ENCODE measurements at regions not wholly inside any gene's neighbourhood (a gene's known extent, or its start where the extent isn't known, plus 50 kb on each side); places are given as distances from the start of the nearest gene placed in this dataset.

- Mint-ChIP-seq H3K4me3 (ENCODE audit: unreplicated experiment) (no peak overlapping the region), H3K4me1 (ENCODE audit: unreplicated experiment) (no peaks in the 10 kb centered on the region), H3K27ac (ENCODE audit: unreplicated experiment) (no peak overlapping the region), H3K27me3 (ENCODE audit: unreplicated experiment) (peaks cover 8% of the 10 kb centered on the region), H3K36me3 (ENCODE audit: unreplicated experiment) (no peaks in the 10 kb centered on the region), H3K9me3 (ENCODE audit: unreplicated experiment) (no peaks in the 10 kb centered on the region)
- no peak for TF ChIP-seq CTCF (IDR thresholded peaks at IDR 0.05)
- no peak for DNase-seq (ENCODE audit: extremely low spot score, unreplicated experiment)
These were observed 291.7 kb downstream of the USP46 start for GRCh38 chr4:52367282-52367830.

- H3K36me3 Mint-ChIP-seq (ENCODE audit: unreplicated experiment) = no peaks in the 10 kb centered on the region
These were observed 290.2 kb downstream of the USP46 start for GRCh38 chr4:52368895-52369294.

GRCh38 chr4:52369649-52370048, 289.5 kb downstream of the USP46 start:
- H3K36me3 Mint-ChIP-seq (ENCODE audit: unreplicated experiment) = no peaks in the 10 kb centered on the region
- H3K27me3 Mint-ChIP-seq (ENCODE audit: unreplicated experiment) = peaks cover 25% of the 10 kb centered on the region
- H3K4me1 Mint-ChIP-seq (ENCODE audit: unreplicated experiment) = no peaks in the 10 kb centered on the region
- DNase-seq (ENCODE audit: extremely low spot score, unreplicated experiment) = no peak
- TF ChIP-seq CTCF (IDR thresholded peaks at IDR 0.05) = no peak
- no peak overlapping the region for H3K4me3 Mint-ChIP-seq (ENCODE audit: unreplicated experiment)
- no peaks in the 10 kb centered on the region for H3K9me3 Mint-ChIP-seq (ENCODE audit: unreplicated experiment)
- no peak overlapping the region for H3K27ac Mint-ChIP-seq (ENCODE audit: unreplicated experiment)

More at GRCh38 chr4:52368895-52369294, 290.2 kb downstream of the USP46 start:
- no peaks in the 10 kb centered on the region for H3K9me3 Mint-ChIP-seq (ENCODE audit: unreplicated experiment)
- no peak for DNase-seq (ENCODE audit: extremely low spot score, unreplicated experiment)
- peaks cover 23% of the 10 kb centered on the region for H3K27me3 Mint-ChIP-seq (ENCODE audit: unreplicated experiment)
- no peak overlapping the region for H3K4me3 Mint-ChIP-seq (ENCODE audit: unreplicated experiment)
- H3K4me1 Mint-ChIP-seq (ENCODE audit: unreplicated experiment) = no peaks in the 10 kb centered on the region
- no peak for TF ChIP-seq CTCF (IDR thresholded peaks at IDR 0.05)
- no peak overlapping the region for H3K27ac Mint-ChIP-seq (ENCODE audit: unreplicated experiment)

GRCh38 chr4:52370576-52370975, 288.5 kb downstream of the USP46 start:
- Mint-ChIP-seq H3K27me3 (ENCODE audit: unreplicated experiment) (peaks cover 25% of the 10 kb centered on the region), H3K9me3 (ENCODE audit: unreplicated experiment) (no peaks in the 10 kb centered on the region), H3K36me3 (ENCODE audit: unreplicated experiment) (no peaks in the 10 kb centered on the region), H3K4me1 (ENCODE audit: unreplicated experiment) (no peaks in the 10 kb centered on the region), H3K4me3 (ENCODE audit: unreplicated experiment) (no peak overlapping the region), H3K27ac (ENCODE audit: unreplicated experiment) (no peak overlapping the region)
- TF ChIP-seq CTCF (IDR thresholded peaks at IDR 0.05) = no peak
- no peak for DNase-seq (ENCODE audit: extremely low spot score, unreplicated experiment)

GRCh38 chr4:52371841-52372240, 287.3 kb downstream of the USP46 start:
- no peak for DNase-seq (ENCODE audit: extremely low spot score, unreplicated experiment)
- TF ChIP-seq CTCF (IDR thresholded peaks at IDR 0.05) = no peak
- peaks cover 4% of the 10 kb centered on the region for H3K4me1 Mint-ChIP-seq (ENCODE audit: unreplicated experiment)
- no peaks in the 10 kb centered on the region for H3K36me3 Mint-ChIP-seq (ENCODE audit: unreplicated experiment)
- no peak overlapping the region for H3K27ac Mint-ChIP-seq (ENCODE audit: unreplicated experiment)
- H3K9me3 Mint-ChIP-seq (ENCODE audit: unreplicated experiment) = no peaks in the 10 kb centered on the region
- H3K27me3 Mint-ChIP-seq (ENCODE audit: unreplicated experiment) = peaks cover 20% of the 10 kb centered on the region
- no peak overlapping the region for H3K4me3 Mint-ChIP-seq (ENCODE audit: unreplicated experiment)
